HG03196 (cell line): ENCODE measurements at regions not wholly inside any gene's neighbourhood (a gene's known extent, or its start where the extent isn't known, plus 50 kb on each side); places are given as distances from the start of the nearest gene placed in this dataset.

Experiments used
- ATAC-seq: cut with Tn5 transposase; IDR thresholded peaks from one replicate; pipeline ENCODE4 v1.9.1; 2021; ENCODE audit not compliant: unreplicated experiment

DNA sequence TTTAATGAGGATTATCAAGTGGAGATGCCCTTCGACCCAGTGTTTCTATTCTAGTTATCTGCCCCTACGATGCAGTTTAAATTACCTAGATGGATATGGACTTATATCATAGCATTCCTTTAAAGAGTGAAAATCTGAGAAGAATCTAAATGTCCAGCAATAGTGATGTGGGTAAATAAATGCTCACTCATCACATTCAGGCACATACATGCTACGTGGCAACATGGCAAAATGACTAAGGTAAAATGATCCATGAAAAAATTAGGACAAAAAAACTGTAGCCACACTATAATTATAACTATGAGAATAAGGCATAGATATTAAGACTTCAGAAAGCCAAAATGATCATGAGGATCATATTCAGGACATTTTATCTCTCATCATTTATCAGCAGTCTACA, 82.4 kb upstream of the PDE1C start:
- no peak for ATAC-seq

- no peak for ATAC-seq
Observed at GRCh38 chr7:32150589-32150988, 80.4 kb upstream of the PDE1C start.

GRCh38 chr7:32150039-32150438, 79.8 kb upstream of the PDE1C start:
- no peak for ATAC-seq

- no peak for ATAC-seq
Observed at GRCh38 chr7:32147546-32148268, 77.5 kb upstream of the PDE1C start.

DNA sequence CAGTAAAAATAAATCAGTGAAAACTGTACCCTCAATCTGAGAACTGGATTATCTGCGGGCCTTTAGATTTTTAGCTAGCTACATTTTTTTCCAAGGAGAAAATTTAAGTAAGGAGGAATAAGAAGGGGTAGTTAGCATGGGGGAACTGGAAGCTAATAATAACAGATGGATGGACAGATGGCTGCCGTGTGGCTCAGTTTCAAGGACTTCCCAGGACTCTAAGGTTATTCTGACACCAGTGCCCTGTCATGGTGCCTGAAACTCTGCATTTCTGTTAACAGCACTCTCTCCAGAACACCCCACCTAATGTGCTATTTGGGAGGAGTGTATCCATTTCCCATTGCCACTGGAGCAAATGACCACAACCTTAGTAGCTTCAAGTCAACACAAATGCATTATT, 75.7 kb upstream of the PDE1C start:
- no peak for ATAC-seq

GRCh38 chr7:32144676-32145075, 74.5 kb upstream of the PDE1C start:
- ATAC-seq, result no peak

DNA sequence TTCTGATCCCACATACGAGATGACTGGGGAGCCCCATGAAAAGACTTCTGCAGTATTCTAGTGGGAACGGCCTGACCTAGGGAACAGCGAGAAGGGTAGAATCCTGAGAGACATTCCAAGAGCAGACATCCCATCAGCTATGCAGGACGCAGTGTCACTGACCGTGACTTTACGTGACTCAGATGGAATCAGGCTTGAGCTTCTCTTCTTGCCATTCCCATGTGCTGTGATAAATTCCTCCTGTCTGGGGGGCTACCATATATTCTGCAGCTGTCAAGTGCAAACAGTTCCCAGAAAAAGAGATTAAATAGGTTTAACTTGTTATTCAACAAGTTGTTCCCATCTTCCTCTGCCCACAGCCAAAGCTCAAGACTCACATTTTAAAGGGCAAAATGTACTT, 73.1 kb upstream of the PDE1C start:
- ATAC-seq, result no peak

DNA sequence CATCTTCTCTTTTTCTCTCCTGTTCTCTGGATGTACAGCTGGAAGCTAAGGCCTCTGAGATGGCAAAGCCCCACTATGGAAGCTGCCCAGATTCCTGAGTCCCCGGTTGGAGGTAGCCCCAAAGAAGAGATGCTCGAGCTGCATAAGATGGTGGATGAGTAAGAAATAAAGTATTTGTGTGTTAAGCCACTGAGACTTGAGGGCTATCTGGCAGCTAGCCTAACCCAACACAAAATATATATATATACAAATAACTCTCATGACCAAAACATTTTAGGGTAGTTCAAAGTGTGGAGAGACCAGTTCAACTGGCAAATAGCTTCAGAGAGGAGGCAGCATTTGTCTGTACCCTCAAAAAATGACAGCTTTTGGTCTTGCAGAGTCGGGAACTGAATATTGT, 72.4 kb upstream of the PDE1C start:
- ATAC-seq, result no peak

GRCh38 chr7:32140210-32140939, 70.2 kb upstream of the PDE1C start:
- ATAC-seq, result no peak

DNA sequence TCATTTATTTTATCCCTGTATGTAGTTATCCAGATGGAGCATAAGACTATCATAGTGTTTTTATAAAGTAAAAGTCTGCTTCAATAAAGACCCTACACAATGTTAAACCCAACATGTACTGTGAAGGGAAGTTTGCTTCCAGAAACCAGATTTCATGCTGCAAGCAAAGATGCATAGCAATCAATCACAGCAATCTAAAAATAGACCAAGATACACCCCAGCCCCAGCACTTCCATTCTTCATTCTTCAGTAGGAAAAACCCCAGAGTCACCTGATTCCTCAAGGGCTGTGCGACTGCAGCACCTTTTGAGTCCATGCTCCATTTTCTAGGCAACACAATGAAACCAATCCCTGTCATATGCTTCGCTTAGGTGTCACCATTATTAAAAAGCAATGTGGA, 66.9 kb upstream of the PDE1C start:
- no peak for ATAC-seq

DNA sequence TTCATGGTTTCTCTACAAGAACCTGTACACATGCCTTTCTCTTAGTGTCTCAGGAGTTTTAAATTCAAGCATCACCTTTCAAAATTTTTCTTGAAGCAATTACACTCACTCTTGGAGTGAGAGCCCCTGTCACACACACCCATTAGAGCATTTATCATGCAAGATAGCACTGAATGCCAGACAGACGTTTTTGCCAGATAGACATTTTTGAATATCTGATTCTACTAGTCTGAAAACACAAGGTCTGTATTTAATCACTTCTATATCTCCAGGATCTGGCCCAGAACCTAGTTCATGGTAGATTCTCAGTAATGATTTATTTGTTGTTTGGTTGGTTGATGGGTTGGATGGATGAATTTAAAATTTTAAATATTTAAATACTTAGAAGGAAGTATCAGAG, 60.9 kb upstream of the PDE1C start:
- ATAC-seq, result no peak

DNA sequence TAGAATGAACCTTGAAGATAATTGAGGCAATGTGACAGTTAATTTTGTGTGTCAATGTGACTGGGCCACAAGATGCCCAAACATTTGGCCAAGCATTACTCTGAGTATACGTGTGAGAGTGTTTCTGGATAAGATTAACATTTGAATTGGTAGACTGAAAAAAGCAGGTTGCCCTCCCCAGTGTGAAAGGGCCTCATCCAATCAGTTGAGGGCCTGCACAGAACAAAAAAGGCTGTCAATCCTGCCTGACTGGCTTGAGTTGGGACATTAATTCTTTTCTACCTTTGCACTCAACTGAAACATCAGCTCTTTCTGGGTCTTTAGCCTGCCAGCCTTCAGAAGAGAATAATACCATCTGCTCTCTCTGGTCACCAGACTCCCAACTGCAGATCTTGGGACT, 56.6 kb upstream of the PDE1C start:
- no peak for ATAC-seq
